ENCODE measurements at regions not wholly inside any gene's neighbourhood (a gene's known extent, or its start where the extent isn't known, plus 50 kb on each side); places are given as distances from the start of the nearest gene placed in this dataset.

DNA sequence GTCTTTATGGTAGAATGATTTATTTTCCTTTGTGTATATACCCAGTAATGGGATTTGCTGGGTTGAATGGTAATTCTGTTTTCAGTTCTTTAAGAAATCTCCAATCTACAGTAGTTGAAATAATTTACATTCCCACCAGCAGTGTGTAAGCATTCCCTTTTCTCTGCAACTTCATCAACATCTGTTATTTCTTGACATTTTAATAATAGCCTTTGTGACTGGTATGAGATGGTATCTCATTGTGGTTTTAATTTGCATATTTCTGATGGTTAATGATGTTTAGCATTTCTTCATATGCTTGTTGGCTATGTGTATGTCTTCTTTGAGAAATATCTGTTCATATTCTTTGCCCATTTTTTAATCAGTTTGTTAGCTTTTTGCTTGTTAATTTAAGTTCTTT is 901.2 kb downstream of the METTL15 start:
- TF ChIP-seq TAF1 (IDR thresholded peaks at IDR 0.05; ENCODE audit: low read depth) (no peak), CREB1 (IDR thresholded peaks at IDR 0.05; ENCODE audit: low read depth) (no peak)
- TF ChIP-seq, protein P1, sequence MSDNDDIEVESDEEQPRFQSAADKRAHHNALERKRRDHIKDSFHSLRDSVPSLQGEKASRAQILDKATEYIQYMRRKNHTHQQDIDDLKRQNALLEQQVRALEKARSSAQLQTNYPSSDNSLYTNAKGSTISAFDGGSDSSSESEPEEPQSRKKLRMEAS (IDR thresholded peaks at IDR 0.05): no peak

GRCh38 chr11:29008481-29008880 is 900.3 kb downstream of the METTL15 start:
- TF ChIP-seq CREB1 (IDR thresholded peaks at IDR 0.05; ENCODE audit: low read depth) (no peak), NFIC (IDR thresholded peaks at IDR 0.05) (no peak), YY1 (IDR thresholded peaks at IDR 0.05; ENCODE audit: low read depth) (no peak), RAD21 (IDR thresholded peaks at IDR 0.05; ENCODE audit: low read depth) (no peak), TCF12 (IDR thresholded peaks at IDR 0.05; ENCODE audit: low read depth) (no peak)
- TF ChIP-seq, protein P2, sequence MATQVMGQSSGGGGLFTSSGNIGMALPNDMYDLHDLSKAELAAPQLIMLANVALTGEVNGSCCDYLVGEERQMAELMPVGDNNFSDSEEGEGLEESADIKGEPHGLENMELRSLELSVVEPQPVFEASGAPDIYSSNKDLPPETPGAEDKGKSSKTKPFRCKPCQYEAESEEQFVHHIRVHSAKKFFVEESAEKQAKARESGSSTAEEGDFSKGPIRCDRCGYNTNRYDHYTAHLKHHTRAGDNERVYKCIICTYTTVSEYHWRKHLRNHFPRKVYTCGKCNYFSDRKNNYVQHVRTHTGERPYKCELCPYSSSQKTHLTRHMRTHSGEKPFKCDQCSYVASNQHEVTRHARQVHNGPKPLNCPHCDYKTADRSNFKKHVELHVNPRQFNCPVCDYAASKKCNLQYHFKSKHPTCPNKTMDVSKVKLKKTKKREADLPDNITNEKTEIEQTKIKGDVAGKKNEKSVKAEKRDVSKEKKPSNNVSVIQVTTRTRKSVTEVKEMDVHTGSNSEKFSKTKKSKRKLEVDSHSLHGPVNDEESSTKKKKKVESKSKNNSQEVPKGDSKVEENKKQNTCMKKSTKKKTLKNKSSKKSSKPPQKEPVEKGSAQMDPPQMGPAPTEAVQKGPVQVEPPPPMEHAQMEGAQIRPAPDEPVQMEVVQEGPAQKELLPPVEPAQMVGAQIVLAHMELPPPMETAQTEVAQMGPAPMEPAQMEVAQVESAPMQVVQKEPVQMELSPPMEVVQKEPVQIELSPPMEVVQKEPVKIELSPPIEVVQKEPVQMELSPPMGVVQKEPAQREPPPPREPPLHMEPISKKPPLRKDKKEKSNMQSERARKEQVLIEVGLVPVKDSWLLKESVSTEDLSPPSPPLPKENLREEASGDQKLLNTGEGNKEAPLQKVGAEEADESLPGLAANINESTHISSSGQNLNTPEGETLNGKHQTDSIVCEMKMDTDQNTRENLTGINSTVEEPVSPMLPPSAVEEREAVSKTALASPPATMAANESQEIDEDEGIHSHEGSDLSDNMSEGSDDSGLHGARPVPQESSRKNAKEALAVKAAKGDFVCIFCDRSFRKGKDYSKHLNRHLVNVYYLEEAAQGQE (IDR thresholded peaks at IDR 0.05; ENCODE audit: low read depth): no peak

- TF ChIP-seq ZBTB7A (IDR thresholded peaks at IDR 0.05; ENCODE audit: low read depth): no peak
- TF ChIP-seq FOXM1 (IDR thresholded peaks at IDR 0.05; ENCODE audit: borderline replicate concordance, low read depth): no peak
- TF ChIP-seq EP300 (IDR thresholded peaks at IDR 0.05; ENCODE audit: borderline replicate concordance): no peak
- TF ChIP-seq, protein P2 (IDR thresholded peaks at IDR 0.05; ENCODE audit: low read depth): no peak
- TF ChIP-seq, protein P3, sequence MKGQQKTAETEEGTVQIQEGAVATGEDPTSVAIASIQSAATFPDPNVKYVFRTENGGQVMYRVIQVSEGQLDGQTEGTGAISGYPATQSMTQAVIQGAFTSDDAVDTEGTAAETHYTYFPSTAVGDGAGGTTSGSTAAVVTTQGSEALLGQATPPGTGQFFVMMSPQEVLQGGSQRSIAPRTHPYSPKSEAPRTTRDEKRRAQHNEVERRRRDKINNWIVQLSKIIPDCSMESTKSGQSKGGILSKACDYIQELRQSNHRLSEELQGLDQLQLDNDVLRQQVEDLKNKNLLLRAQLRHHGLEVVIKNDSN (IDR thresholded peaks at IDR 0.05): no peak
- TF ChIP-seq EGR1 (IDR thresholded peaks at IDR 0.05): no peak
- no peak for TF ChIP-seq CREB1 (IDR thresholded peaks at IDR 0.05; ENCODE audit: low read depth)
- TF ChIP-seq NFIC (IDR thresholded peaks at IDR 0.05): no peak
- no peak for TF ChIP-seq TAF1 (IDR thresholded peaks at IDR 0.05; ENCODE audit: low read depth)
- TF ChIP-seq YY1 (IDR thresholded peaks at IDR 0.05; ENCODE audit: low read depth): no peak
- no peak for TF ChIP-seq CEBPB (IDR thresholded peaks at IDR 0.05)
- no peak for TF ChIP-seq TCF12 (IDR thresholded peaks at IDR 0.05; ENCODE audit: low read depth)
- no peak for TF ChIP-seq RAD21 (IDR thresholded peaks at IDR 0.05; ENCODE audit: low read depth)
- TF ChIP-seq, protein P1 (IDR thresholded peaks at IDR 0.05): no peak
- TF ChIP-seq TEAD4 (IDR thresholded peaks at IDR 0.05): no peak
These were observed 898.5 kb downstream of the METTL15 start for GRCh38 chr11:29006668-29007067.

- TF ChIP-seq YY1 (IDR thresholded peaks at IDR 0.05; ENCODE audit: low read depth) (no peak), RAD21 (IDR thresholded peaks at IDR 0.05; ENCODE audit: low read depth) (no peak; the same call in 1 of the 2 replicates), TCF12 (IDR thresholded peaks at IDR 0.05; ENCODE audit: low read depth) (no peak)
- TF ChIP-seq, protein P1 (IDR thresholded peaks at IDR 0.05): no peak
- TF ChIP-seq, protein P3 (IDR thresholded peaks at IDR 0.05): no peak
These were observed 897.3 kb downstream of the METTL15 start for GRCh38 chr11:29005401-29005980.

- TF ChIP-seq, protein P1 (IDR thresholded peaks at IDR 0.05): no peak
- TF ChIP-seq FOXM1 (IDR thresholded peaks at IDR 0.05; ENCODE audit: borderline replicate concordance, low read depth) (no peak), TCF12 (IDR thresholded peaks at IDR 0.05; ENCODE audit: low read depth) (no peak), EGR1 (IDR thresholded peaks at IDR 0.05) (no peak), YY1 (IDR thresholded peaks at IDR 0.05; ENCODE audit: low read depth) (no peak), CREB1 (IDR thresholded peaks at IDR 0.05; ENCODE audit: low read depth) (no peak), TAF1 (IDR thresholded peaks at IDR 0.05; ENCODE audit: low read depth) (no peak), ZBTB7A (IDR thresholded peaks at IDR 0.05; ENCODE audit: low read depth) (no peak), TEAD4 (IDR thresholded peaks at IDR 0.05) (no peak), CEBPB (IDR thresholded peaks at IDR 0.05) (no peak), NFIC (IDR thresholded peaks at IDR 0.05) (no peak), EP300 (IDR thresholded peaks at IDR 0.05; ENCODE audit: borderline replicate concordance) (no peak), RAD21 (IDR thresholded peaks at IDR 0.05; ENCODE audit: low read depth) (no peak)
- TF ChIP-seq, protein P3 (IDR thresholded peaks at IDR 0.05): no peak
- TF ChIP-seq, protein P2 (IDR thresholded peaks at IDR 0.05; ENCODE audit: low read depth): no peak
These were observed 894.6 kb downstream of the METTL15 start for GRCh38 chr11:29002816-29003215.

Data from Ishikawa (cell line).